HG03342 (cell line): ENCODE measurements at regions not wholly inside any gene's neighbourhood (a gene's known extent, or its start where the extent isn't known, plus 50 kb on each side); places are given as distances from the start of the nearest gene placed in this dataset.
"Not testable (repeated sequence)": the region's sequence is repeated elsewhere in the genome, so short reads cannot be mapped to it uniquely, and the experiment has no call there.

Source experiments
- ATAC-seq: cut with Tn5 transposase; IDR thresholded peaks from one replicate; pipeline ENCODE4 v1.9.1; 2021; ENCODE audit warnings: mild to moderate bottlenecking, moderate library complexity; ENCODE audit not compliant: unreplicated experiment

DNA sequence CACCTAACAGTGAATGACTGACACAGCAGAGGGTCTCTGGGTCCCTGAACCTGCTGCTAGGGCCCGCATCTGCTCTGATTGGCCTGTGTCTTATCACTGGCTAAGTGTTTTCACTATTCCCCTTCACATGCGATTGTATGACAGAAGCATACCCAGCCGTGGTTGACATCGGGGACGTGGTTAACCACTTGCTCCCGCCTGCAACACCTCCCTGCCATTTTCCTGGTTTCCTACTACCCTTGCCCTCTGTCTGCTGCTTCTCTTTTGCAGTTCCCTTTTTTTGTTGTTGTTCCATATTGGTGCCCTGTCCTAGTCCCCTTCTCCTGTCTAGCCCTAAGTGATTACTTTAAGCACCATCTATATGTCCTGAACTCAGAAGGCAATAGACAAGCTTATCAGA is 177.0 kb downstream of the RGS9 start:
- no peak for ATAC-seq

GRCh38 chr17:65312718-65313377 is 175.7 kb downstream of the RGS9 start:
- no peak for ATAC-seq

DNA sequence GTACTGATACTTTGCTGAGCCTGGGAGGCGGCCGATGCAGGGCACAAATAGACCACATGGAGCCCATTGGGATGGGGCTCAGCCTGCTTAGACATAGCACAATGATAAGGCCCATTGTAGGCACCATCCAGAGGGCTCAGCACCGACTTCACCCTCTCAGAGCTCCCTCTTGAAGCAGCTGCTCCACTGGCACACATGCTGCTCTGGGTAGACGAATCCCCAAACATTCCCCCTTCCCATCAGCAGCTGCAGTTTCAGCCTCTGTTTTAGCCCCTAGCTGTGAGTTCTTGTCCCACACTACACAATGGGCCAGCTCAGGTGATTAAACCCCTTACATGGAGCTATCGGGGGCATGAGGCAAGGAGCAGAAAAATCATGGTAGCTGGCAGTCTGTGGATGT is 174.1 kb downstream of the RGS9 start:
- ATAC-seq = no peak

DNA sequence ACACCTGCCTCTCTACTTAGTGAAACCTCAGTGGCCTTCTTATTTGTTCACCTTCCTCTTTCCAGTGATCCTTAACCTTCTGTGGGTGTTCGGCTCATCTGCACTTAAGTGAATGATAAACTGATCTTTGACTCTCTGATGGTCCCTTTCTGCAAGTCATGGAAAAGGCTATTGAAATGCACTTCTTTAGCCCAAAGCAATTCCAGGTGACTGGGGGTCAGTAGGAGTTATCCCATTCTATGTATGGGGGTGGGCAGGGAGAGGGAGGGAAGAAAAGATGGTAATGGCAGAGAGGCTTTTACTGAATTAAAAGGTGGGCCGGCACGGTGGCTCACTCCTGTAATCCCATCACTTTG is 170.8 kb downstream of the RGS9 start:
- no peak for ATAC-seq

GRCh38 chr17:65307081-65307960 is 170.2 kb downstream of the RGS9 start:
- no peak for ATAC-seq

GRCh38 chr17:65305778-65306177 is 168.6 kb downstream of the RGS9 start:
- no peak for ATAC-seq

- ATAC-seq = no peak
Measured at GRCh38 chr17:65305116-65305515, 167.9 kb downstream of the RGS9 start.

DNA sequence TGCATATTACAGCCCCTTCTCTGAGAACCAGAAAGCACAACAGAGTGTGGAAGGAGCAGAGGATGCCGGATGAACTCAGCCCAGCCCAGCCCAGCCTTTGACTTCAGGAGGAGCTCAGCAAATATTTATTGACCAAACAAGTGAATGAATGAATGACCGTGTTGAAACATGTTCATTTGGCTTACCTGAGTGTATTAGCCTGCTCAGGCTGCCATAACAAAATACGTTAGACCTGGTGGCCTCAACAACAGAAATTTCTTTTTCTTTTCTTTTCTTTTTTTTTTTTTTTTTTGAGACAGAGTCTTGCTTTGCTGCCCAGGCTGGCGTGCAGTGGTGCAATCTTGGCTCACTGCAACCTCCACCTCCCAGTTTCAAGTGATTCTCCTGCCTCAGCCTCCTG is 164.7 kb downstream of the RGS9 start:
- ATAC-seq = not testable (repeated sequence)

GRCh38 chr17:65301184-65301583 is 164.0 kb downstream of the RGS9 start:
- ATAC-seq = no peak

DNA sequence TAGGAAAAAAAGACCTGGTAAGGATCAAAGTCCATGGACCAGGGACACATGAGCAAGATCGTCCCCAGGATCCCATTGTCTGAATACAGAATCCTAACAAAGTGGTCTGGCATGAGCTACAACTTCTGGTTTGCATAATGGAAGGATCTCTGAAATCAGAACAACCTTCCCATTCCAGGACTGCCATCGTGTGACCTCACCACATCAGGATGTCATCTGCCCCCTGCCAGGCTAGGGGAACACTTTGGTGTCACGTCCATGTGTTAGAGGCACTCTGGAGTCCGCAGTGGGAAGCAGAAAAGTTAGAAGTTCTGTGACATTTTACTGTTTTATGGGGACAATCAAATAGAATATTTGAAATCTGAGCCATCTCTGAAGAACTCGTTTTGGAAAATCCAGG is 160.7 kb downstream of the RGS9 start:
- no peak for ATAC-seq

GRCh38 chr17:65297384-65297783 is 160.2 kb downstream of the RGS9 start:
- ATAC-seq = no peak

- peak; percentile 81 for ATAC-seq
Measured at GRCh38 chr17:65294181-65294719, 157.1 kb downstream of the RGS9 start.

GRCh38 chr17:65293584-65294180 is 156.5 kb downstream of the RGS9 start:
- ATAC-seq = no peak

DNA sequence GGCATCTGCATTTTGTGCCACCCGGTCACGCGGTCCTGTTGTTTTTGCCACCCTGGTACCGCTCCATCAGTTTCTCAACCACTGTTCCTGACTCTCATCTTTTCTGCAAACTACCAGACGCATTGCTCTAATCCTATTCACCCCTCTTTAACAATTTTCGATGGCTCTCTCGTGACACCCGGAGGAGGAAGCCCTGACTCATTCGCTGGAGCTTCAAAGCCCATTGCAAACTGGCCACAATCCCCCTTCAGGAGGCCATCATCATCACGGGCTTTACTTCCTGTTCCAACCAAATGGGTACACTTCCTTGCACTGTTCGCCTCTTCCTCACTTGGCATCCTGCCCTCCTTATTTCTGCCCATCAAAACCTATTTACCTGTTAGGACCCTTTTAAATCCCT is 155.3 kb downstream of the RGS9 start:
- no peak for ATAC-seq

DNA sequence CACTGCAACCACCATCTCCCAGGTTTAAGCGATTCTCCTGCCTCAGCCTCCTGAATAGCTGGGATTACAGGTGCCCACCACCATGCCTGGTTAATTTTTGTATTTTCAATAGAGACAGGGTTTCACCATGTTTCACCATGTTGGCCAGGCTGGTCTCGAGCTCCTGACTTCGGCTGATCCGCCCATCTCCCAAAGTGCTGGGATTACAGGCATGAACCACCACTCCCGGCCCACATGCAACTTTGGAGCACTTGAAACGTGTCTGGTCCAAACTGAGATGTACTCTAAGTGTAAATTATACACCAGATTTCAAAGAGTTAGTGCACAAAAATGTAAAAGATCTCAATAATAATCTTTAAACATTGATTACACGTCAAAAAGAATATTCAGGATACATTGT is 154.1 kb downstream of the RGS9 start:
- not testable (repeated sequence) for ATAC-seq

- no peak for ATAC-seq
Measured at GRCh38 chr17:65290616-65291015, 153.4 kb downstream of the RGS9 start.

DNA sequence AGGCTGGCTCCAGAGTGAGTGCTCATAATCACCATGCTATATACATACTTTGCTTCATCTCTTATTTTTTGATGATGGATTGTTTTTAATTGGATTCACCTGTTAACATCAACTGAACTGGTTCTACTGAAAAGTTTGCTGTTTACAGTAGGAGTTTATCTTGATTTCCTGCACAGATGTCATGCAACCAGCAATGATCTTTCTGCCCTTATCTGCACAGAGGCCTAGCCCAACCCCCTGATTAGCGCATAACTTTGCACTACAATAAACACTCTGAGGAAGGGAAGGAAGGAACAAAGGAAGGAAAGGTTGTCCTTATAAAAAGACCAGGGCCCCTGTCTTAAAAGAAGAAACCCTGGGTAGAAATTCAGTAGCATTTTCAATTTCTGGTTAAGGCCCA is 152.9 kb downstream of the RGS9 start:
- ATAC-seq = no peak

GRCh38 chr17:65287040-65287439 is 149.9 kb downstream of the RGS9 start:
- no peak for ATAC-seq

- ATAC-seq = no peak
Measured at GRCh38 chr17:65283704-65284103, 146.5 kb downstream of the RGS9 start.

DNA sequence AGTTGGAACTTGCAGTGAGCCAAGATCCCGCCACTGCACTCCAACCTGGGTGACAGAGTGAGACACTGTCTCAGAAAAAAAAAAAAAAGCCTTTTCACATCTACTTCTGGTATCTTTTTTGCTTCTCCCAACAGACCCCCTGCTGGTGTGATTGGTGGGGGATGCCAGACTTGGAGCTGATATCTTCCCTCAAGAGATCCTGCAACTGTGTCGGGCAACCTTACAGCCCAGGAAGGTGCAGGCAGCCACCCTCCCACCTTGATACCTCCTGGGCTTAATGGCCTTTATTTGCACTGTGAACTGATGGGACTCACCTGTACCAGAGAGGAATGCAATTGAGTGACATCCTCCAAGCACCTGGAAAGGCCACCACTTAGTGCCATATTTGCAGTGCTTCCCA is 142.3 kb downstream of the RGS9 start:
- ATAC-seq = no peak

GRCh38 chr17:65278820-65279184 is 141.6 kb downstream of the RGS9 start:
- ATAC-seq = no peak
